IMR-90 (cell line): ENCODE measurements at regions not wholly inside any gene's neighbourhood (a gene's known extent, or its start where the extent isn't known, plus 50 kb on each side); places are given as distances from the start of the nearest gene placed in this dataset.

Source experiments
- ATAC-seq: fragments of 200-7000 bp; cut with Tn5 transposase; 2 replicates; pipeline ENCODE4 v1.9.1; 2020; ENCODE audit warnings: low read depth, mild to moderate bottlenecking, moderate library complexity
- BruUV-seq: library from RNA; stranded (reverse); fragments of 400-500 nt; replicated peaks from 2 replicates; lab custom pipeline; 2021; lab: Mats Ljungman, UMichigan
- CTCF ChIA-PET: fragments of 300-600 bp; formaldehyde crosslinking; extraction: SDS; loops from one replicate; lab custom pipeline; 2021; ENCODE audit warnings: antibody characterized with exemption; lab: Yijun Ruan, JAX
- POLR2A ChIA-PET: fragments of 300-600 bp; sonication (Branson Sonifier 250); formaldehyde crosslinking; loops from one replicate; lab custom pipeline; 2022; ENCODE audit warnings: antibody characterized with exemption; ENCODE audit not compliant: unreplicated experiment; lab: Charles Lee
- DNase-seq: peaks from one replicate; pipeline ENCODE4 v3.0.0; 2013
- H2AFZ ChIP-seq: replicated peaks from 2 replicates; pipeline ENCODE3; 2013; ENCODE audit warnings: low read length, mild to moderate bottlenecking; ENCODE audit not compliant: poor library complexity
- H2AK5ac ChIP-seq: 2 replicates; pipeline ENCODE4 v1.6.1; 2013; ENCODE audit warnings: low read depth, low read length, inconsistent platforms
- H2AK9ac ChIP-seq: replicated peaks from 2 replicates; pipeline ENCODE3; 2013; ENCODE audit warnings: mild to moderate bottlenecking, low read depth, low read length, moderate library complexity; ENCODE audit not compliant: poor library complexity
- H2BK120ac ChIP-seq: 2 replicates; pipeline ENCODE4 v1.6.1; 2013; ENCODE audit warnings: low read depth, low read length, inconsistent platforms
- H2BK15ac ChIP-seq: 3 replicates; pipeline ENCODE4 v1.6.1; 2013; ENCODE audit warnings: low read depth, low read length, inconsistent platforms
- H2BK20ac ChIP-seq: 2 replicates; pipeline ENCODE4 v1.6.1; 2013; ENCODE audit warnings: low read depth, mild to moderate bottlenecking, inconsistent platforms, low read length, moderate library complexity
- H2BK5ac ChIP-seq: 2 replicates; pipeline ENCODE4 v1.6.1; 2013; ENCODE audit warnings: mild to moderate bottlenecking, low read depth, low read length, inconsistent platforms; ENCODE audit not compliant: poor library complexity, severe bottlenecking
- H3K14ac ChIP-seq: replicated peaks from 2 replicates; pipeline ENCODE4 v1.6.1; 2013; ENCODE audit warnings: low read depth, low read length, inconsistent platforms
- H3K18ac ChIP-seq: 2 replicates; pipeline ENCODE4 v1.6.1; 2013; ENCODE audit warnings: low read depth, low read length, control low read depth
- H3K23ac ChIP-seq: 2 replicates; pipeline ENCODE4 v1.6.1; 2013; ENCODE audit warnings: low read depth, low read length, inconsistent platforms
- H3K27ac ChIP-seq: 2 replicates; pipeline ENCODE4 v1.5.1; 2013; ENCODE audit warnings: mild to moderate bottlenecking, control low read depth, low read length; ENCODE audit not compliant: insufficient read depth
- H3K27me3 ChIP-seq: 2 replicates; pipeline ENCODE4 v1.6.1; 2013; ENCODE audit warnings: low read length; ENCODE audit not compliant: control insufficient read depth, insufficient read depth
- H3K36me3 ChIP-seq: 2 replicates; pipeline ENCODE4 v1.6.1; 2013; ENCODE audit warnings: low read length, mixed read lengths; ENCODE audit not compliant: control insufficient read depth, insufficient read depth
- H3K4ac ChIP-seq: 2 replicates; pipeline ENCODE4 v1.6.1; 2013; ENCODE audit warnings: low read depth, low read length, inconsistent platforms
- H3K4me1 ChIP-seq: 2 replicates; pipeline ENCODE4 v1.6.1; 2013; ENCODE audit warnings: low read length, mixed read lengths; ENCODE audit not compliant: control insufficient read depth, insufficient read depth
- H3K4me2 ChIP-seq: 2 replicates; pipeline ENCODE4 v1.6.1; 2013; ENCODE audit warnings: low read depth, mild to moderate bottlenecking, control low read depth, low read length, moderate library complexity
- H3K4me3 ChIP-seq: 2 replicates; pipeline ENCODE4 v1.5.1; 2013; ENCODE audit warnings: low read depth, mild to moderate bottlenecking, control low read depth, low read length, moderate library complexity; ENCODE audit not compliant: insufficient read depth
- H3K56ac ChIP-seq: 2 replicates; pipeline ENCODE4 v1.6.1; 2013; ENCODE audit warnings: low read length, inconsistent platforms; ENCODE audit not compliant: insufficient read depth; ENCODE audit errors: extremely low read depth
- H3K79me1 ChIP-seq, 2 experiments: 2 replicates each; pipeline ENCODE4 v1.6.1; 2013; ENCODE audit warnings: low read length in 2 of 2, inconsistent platforms in 1 of 2, low read depth in 1 of 2
- H3K9ac ChIP-seq: 2 replicates; pipeline ENCODE4 v1.6.1; 2013; ENCODE audit warnings: low read depth, low read length, control low read depth
- H3K9me1 ChIP-seq: 2 replicates; pipeline ENCODE4 v1.6.1; 2013; ENCODE audit warnings: low read length, inconsistent platforms; ENCODE audit not compliant: insufficient read depth
- H3K9me3 ChIP-seq: 2 replicates; pipeline ENCODE4 v1.6.1; 2013; ENCODE audit warnings: low read length; ENCODE audit not compliant: control insufficient read depth, insufficient read depth
- H4K20me1 ChIP-seq: 2 replicates; pipeline ENCODE4 v1.6.1; 2013; ENCODE audit warnings: low read length, inconsistent platforms; ENCODE audit not compliant: insufficient read depth
- H4K5ac ChIP-seq: 2 replicates; pipeline ENCODE4 v1.6.1; 2013; ENCODE audit warnings: mild to moderate bottlenecking, low read depth, low read length, control low read depth
- H4K8ac ChIP-seq, 2 experiments: 2 replicates each; pipeline ENCODE4 v1.6.1; 2013; ENCODE audit warnings: low read depth in 2 of 2, low read length in 2 of 2, control low read depth in 1 of 2, inconsistent platforms in 1 of 2
- H4K91ac ChIP-seq: 2 replicates; pipeline ENCODE4 v1.6.1; 2013; ENCODE audit warnings: low read depth, low read length, inconsistent platforms; ENCODE audit not compliant: insufficient read depth
- BHLHE40 ChIP-seq: fragments of 150-350 bp; IDR thresholded peaks from 2 replicates; pipeline ENCODE4 v1.6.1; 2016; ENCODE audit warnings: mild to moderate bottlenecking, low read depth, low read length
- CEBPB ChIP-seq: IDR thresholded peaks from 2 replicates; pipeline ENCODE4 v1.6.1; 2012; ENCODE audit warnings: low read depth, low read length, improper control_type of control experiment
- CHD1 ChIP-seq: IDR thresholded peaks from 2 replicates; pipeline ENCODE4 v1.6.1; 2012; ENCODE audit warnings: low read depth, low read length, improper control_type of control experiment
- FOS ChIP-seq: fragments of 150-350 bp; IDR thresholded peaks from 2 replicates; pipeline ENCODE4 v1.6.1; 2016; ENCODE audit warnings: low read depth, low read length
- MAFK ChIP-seq: IDR thresholded peaks from 2 replicates; pipeline ENCODE4 v1.6.1; 2012; ENCODE audit warnings: low read depth, low read length, improper control_type of control experiment
- MAZ ChIP-seq: IDR thresholded peaks from 2 replicates; pipeline ENCODE4 v1.6.1; 2012; ENCODE audit warnings: low read depth, mild to moderate bottlenecking, low read length, improper control_type of control experiment, moderate library complexity, borderline replicate concordance
- MXI1 ChIP-seq: IDR thresholded peaks from 2 replicates; pipeline ENCODE4 v1.6.1; 2012; ENCODE audit warnings: low read depth, mild to moderate bottlenecking, low read length, moderate library complexity, borderline replicate concordance
- NFE2L2 ChIP-seq: fragments of 150-350 bp; IDR thresholded peaks from 2 replicates; pipeline ENCODE4 v1.6.1; 2016; ENCODE audit warnings: low read depth, mild to moderate bottlenecking, low read length
- POLR2A ChIP-seq: IDR thresholded peaks from 2 replicates; pipeline ENCODE4 v1.6.1; 2012; ENCODE audit warnings: mild to moderate bottlenecking, low read depth, low read length
- RAD21 ChIP-seq: IDR thresholded peaks from 2 replicates; pipeline ENCODE4 v1.6.1; 2012; ENCODE audit warnings: low read length, improper control_type of control experiment
- RCOR1 ChIP-seq: IDR thresholded peaks from 2 replicates; pipeline ENCODE4 v1.6.1; 2012; ENCODE audit warnings: mild to moderate bottlenecking, low read length, improper control_type of control experiment; ENCODE audit not compliant: insufficient replicate concordance
- RFX5 ChIP-seq: IDR thresholded peaks from 2 replicates; pipeline ENCODE4 v1.8.0; 2012; ENCODE audit warnings: low read depth, mild to moderate bottlenecking, low read length, moderate library complexity
- SMC3 ChIP-seq: fragments of 150-350 bp; IDR thresholded peaks from 2 replicates; pipeline ENCODE4 v1.6.1; 2016; ENCODE audit warnings: low read depth, mild to moderate bottlenecking, antibody characterized with exemption, low read length, moderate library complexity
- WGBS, 2 experiments: methylation state at CpG; one replicate each; pipeline versions ENCODE4 v1.1.5 to v1.1.7; 2013; ENCODE audit warnings: missing lambda C conversion rate in 2 of 2; ENCODE audit not compliant: insufficient read length in 1 of 2; ENCODE audit errors: extremely low coverage in 2 of 2; 5-methylcytosine and 5-hydroxymethylcytosine counted together
- dilution Hi-C: fragments of 300-500 bp; cut with HindIII; formaldehyde crosslinking; loops from one replicate; pipeline ENCODE4 v1.14.3; 2018; ENCODE audit warnings: low sequenced_read_pairs; ENCODE audit not compliant: unreplicated experiment
- in situ Hi-C: fragments of 300-500 bp; cut with MboI; formaldehyde crosslinking; loops from 3 replicates; pipeline ENCODE4 v1.14.3; 2019; ENCODE audit warnings: low sequenced_read_pairs, inconsistent platforms, mixed read lengths
- intact Hi-C: fragments of 100-400 bp; cut with micrococcal nuclease; formaldehyde crosslinking; loops from 2 replicates; pipeline ENCODE4 v1.10.0; 2022
- TF ChIP-seq, protein P1 (sequence below): fragments of 150-350 bp; IDR thresholded peaks from 2 replicates; pipeline ENCODE4 v1.6.1; 2017; ENCODE audit warnings: mild to moderate bottlenecking, antibody characterized with exemption, low read length, low read depth
- TF ChIP-seq, protein P2 (sequence below): conservative IDR thresholded peaks from 2 replicates; pipeline ENCODE4 v1.5.1; 2012; ENCODE audit warnings: mild to moderate bottlenecking, low read depth, low read length, improper control_type of control experiment
- TF ChIP-seq, protein P3 (sequence below): fragments of 150-350 bp; IDR thresholded peaks from 2 replicates; pipeline ENCODE4 v1.6.1; 2016; ENCODE audit warnings: low read depth, mild to moderate bottlenecking, low read length, moderate library complexity, borderline replicate concordance

DNA sequence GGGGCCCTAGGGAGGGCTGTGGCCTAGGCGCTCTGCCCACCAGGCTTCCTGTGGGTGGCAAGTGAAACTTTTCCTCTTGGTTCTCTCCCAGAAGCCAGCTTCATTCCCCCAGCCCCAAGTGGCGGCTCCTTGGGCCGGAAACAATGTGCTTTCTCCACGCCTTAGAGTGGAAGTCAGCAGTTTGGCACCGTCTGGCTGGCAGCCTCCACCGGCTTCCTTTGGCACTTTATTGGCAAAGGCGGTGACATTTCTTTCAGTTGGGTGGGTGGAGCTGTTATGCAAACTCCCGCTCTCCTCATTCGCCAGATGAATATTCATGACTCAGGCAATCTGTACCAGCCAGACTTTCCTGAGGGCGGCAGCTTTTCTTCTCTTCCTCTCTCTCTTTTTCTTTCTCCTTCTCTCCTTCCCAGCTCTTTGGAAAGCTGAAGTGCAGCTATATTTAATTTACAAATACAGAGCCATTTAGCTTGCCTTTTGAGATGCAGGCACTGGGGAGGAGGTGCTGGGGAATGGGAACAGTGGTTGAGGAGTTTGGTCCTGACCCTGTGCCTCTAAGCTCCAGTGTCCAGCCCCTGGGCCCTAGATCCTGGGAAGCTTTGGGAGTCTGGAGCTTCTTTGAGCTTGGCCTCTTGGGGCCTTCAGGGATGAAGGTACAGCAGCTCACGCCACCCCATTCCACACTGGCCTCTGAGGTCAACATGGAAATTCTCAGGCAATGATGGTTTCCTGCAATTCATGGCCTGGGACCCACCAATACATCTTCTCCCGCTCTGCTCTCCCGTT, 67.8 kb upstream of the POU3F1 start:
- in situ Hi-C loops (no loop called here), dilution Hi-C loops (no loop called here), intact Hi-C loops (no loop called here)
- WGBS, 2 experiments, result 53% methylated on average over 3 of the region's 13 CpGs; no CpG with 5 or more reads in 1 of the 2 experiments
- H4K91ac ChIP-seq, result no peak overlapping the region
- no peak overlapping the region for H2BK15ac ChIP-seq
- no peak overlapping the region for H2AK9ac ChIP-seq
- no peak overlapping the region for H2BK120ac ChIP-seq
- H3K79me1 ChIP-seq, result no peaks in the 10 kb centered on the region
- BruUV-seq, result no TSS peak
- H2BK5ac ChIP-seq, result no peak overlapping the region
- no peaks in the 10 kb centered on the region for H3K4me1 ChIP-seq
- no peaks in the 10 kb centered on the region for H3K9me1 ChIP-seq
- no peak overlapping the region for H2BK20ac ChIP-seq
- no peak for DNase-seq
- TF ChIP-seq, protein P1, sequence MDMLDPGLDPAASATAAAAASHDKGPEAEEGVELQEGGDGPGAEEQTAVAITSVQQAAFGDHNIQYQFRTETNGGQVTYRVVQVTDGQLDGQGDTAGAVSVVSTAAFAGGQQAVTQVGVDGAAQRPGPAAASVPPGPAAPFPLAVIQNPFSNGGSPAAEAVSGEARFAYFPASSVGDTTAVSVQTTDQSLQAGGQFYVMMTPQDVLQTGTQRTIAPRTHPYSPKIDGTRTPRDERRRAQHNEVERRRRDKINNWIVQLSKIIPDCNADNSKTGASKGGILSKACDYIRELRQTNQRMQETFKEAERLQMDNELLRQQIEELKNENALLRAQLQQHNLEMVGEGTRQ, result no peak
- no peak for TF ChIP-seq CHD1
- TF ChIP-seq, protein P2, sequence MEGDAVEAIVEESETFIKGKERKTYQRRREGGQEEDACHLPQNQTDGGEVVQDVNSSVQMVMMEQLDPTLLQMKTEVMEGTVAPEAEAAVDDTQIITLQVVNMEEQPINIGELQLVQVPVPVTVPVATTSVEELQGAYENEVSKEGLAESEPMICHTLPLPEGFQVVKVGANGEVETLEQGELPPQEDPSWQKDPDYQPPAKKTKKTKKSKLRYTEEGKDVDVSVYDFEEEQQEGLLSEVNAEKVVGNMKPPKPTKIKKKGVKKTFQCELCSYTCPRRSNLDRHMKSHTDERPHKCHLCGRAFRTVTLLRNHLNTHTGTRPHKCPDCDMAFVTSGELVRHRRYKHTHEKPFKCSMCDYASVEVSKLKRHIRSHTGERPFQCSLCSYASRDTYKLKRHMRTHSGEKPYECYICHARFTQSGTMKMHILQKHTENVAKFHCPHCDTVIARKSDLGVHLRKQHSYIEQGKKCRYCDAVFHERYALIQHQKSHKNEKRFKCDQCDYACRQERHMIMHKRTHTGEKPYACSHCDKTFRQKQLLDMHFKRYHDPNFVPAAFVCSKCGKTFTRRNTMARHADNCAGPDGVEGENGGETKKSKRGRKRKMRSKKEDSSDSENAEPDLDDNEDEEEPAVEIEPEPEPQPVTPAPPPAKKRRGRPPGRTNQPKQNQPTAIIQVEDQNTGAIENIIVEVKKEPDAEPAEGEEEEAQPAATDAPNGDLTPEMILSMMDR, result no peak
- no peak for TF ChIP-seq MAFK
- no peak for TF ChIP-seq RFX5
- TF ChIP-seq CEBPB, result no peak
- TF ChIP-seq FOS, result no peak
- no peak for TF ChIP-seq MXI1
- TF ChIP-seq, protein P3, sequence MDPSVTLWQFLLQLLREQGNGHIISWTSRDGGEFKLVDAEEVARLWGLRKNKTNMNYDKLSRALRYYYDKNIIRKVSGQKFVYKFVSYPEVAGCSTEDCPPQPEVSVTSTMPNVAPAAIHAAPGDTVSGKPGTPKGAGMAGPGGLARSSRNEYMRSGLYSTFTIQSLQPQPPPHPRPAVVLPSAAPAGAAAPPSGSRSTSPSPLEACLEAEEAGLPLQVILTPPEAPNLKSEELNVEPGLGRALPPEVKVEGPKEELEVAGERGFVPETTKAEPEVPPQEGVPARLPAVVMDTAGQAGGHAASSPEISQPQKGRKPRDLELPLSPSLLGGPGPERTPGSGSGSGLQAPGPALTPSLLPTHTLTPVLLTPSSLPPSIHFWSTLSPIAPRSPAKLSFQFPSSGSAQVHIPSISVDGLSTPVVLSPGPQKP, result no peak
- no peak for TF ChIP-seq NFE2L2
- TF ChIP-seq SMC3, result no peak
- TF ChIP-seq MAZ, result no peak
- no peak for TF ChIP-seq RCOR1
- no peak for TF ChIP-seq BHLHE40
- no peak for TF ChIP-seq POLR2A
- TF ChIP-seq RAD21, result no peak
- H3K36me3 ChIP-seq, result no peaks in the 10 kb centered on the region
- no peak overlapping the region for H3K4ac ChIP-seq
- H3K9ac ChIP-seq, result no peak overlapping the region
- no peak overlapping the region for H2AK5ac ChIP-seq
- no peak overlapping the region for H3K4me2 ChIP-seq
- no peak overlapping the region for H3K18ac ChIP-seq
- peaks cover 4% of the 10 kb centered on the region; the same call in 1 of the 2 replicates for H3K27me3 ChIP-seq
- H3K4me3 ChIP-seq, result no peak overlapping the region
- H4K20me1 ChIP-seq, result no peaks in the 10 kb centered on the region
- no peak overlapping the region for H2AFZ ChIP-seq
- ChIA-PET CTCF (no interaction called here), POLR2A (no interaction called here)
- no peak overlapping the region for H4K8ac ChIP-seq
- no peak for ATAC-seq
- no peak overlapping the region for H3K14ac ChIP-seq
- H3K27ac ChIP-seq, result no peak overlapping the region
- no peak overlapping the region for H3K23ac ChIP-seq
- no peak overlapping the region for H3K56ac ChIP-seq
- H3K9me3 ChIP-seq, result no peaks in the 10 kb centered on the region
- no peak overlapping the region for H4K5ac ChIP-seq
